ENCODE measurements at regions not wholly inside any gene's neighbourhood (a gene's known extent, or its start where the extent isn't known, plus 50 kb on each side); places are given as distances from the start of the nearest gene placed in this dataset.

DNA sequence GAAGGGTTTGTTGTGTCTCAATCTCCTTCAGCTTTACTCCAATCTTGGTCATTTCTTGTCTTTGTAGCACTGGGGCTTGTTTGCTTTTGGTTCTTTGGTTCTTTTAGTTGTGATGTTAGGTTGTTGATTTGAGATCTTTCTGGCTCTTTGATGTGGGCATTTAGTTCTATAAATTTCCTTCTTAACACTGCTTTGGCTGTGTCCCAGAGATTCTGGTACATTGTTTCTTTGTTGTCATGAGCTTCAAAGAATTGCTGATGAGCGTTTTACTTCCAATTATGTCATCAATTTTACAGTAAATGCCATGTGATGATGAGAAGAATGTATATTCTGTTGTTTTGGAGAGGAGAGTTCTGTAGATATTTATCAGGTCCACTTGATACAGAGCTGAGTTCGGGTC, 353.3 kb downstream of the MAN2A1 start:
- no peak for DNase-seq (ENCODE audit: low read depth in 1 of 2, low spot score in 1 of 2)
- no peaks in the 10 kb centered on the region for H3K27me3 ChIP-seq (ENCODE audit: insufficient read depth, poor library complexity, severe bottlenecking)
- no peak overlapping the region for H3K27ac ChIP-seq (replicated peaks)
- TF ChIP-seq POLR2AphosphoS5 (IDR thresholded peaks at IDR 0.05; ENCODE audit: low read depth) (no peak), GABPA (IDR thresholded peaks at IDR 0.05; ENCODE audit: low read depth) (no peak)
- H3K4me3 ChIP-seq (replicated peaks; ENCODE audit: insufficient read depth, low read length), result no peak overlapping the region

- no peak for DNase-seq (ENCODE audit: low read depth in 1 of 2, low spot score in 1 of 2)
- Histone ChIP-seq H3K27ac (replicated peaks) (no peak overlapping the region), H3K27me3 (ENCODE audit: insufficient read depth, poor library complexity, severe bottlenecking) (no peaks in the 10 kb centered on the region), H3K4me3 (replicated peaks; ENCODE audit: insufficient read depth, low read length) (no peak overlapping the region)
- TF ChIP-seq GABPA (IDR thresholded peaks at IDR 0.05; ENCODE audit: low read depth), result no peak
- TF ChIP-seq, protein P1, sequence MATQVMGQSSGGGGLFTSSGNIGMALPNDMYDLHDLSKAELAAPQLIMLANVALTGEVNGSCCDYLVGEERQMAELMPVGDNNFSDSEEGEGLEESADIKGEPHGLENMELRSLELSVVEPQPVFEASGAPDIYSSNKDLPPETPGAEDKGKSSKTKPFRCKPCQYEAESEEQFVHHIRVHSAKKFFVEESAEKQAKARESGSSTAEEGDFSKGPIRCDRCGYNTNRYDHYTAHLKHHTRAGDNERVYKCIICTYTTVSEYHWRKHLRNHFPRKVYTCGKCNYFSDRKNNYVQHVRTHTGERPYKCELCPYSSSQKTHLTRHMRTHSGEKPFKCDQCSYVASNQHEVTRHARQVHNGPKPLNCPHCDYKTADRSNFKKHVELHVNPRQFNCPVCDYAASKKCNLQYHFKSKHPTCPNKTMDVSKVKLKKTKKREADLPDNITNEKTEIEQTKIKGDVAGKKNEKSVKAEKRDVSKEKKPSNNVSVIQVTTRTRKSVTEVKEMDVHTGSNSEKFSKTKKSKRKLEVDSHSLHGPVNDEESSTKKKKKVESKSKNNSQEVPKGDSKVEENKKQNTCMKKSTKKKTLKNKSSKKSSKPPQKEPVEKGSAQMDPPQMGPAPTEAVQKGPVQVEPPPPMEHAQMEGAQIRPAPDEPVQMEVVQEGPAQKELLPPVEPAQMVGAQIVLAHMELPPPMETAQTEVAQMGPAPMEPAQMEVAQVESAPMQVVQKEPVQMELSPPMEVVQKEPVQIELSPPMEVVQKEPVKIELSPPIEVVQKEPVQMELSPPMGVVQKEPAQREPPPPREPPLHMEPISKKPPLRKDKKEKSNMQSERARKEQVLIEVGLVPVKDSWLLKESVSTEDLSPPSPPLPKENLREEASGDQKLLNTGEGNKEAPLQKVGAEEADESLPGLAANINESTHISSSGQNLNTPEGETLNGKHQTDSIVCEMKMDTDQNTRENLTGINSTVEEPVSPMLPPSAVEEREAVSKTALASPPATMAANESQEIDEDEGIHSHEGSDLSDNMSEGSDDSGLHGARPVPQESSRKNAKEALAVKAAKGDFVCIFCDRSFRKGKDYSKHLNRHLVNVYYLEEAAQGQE (IDR thresholded peaks at IDR 0.05; ENCODE audit: insufficient replicate concordance, low read depth), result no peak
Measured at GRCh38 chr5:110045158-110045557, 355.4 kb downstream of the MAN2A1 start.

GRCh38 chr5:110048491-110048890, 358.8 kb downstream of the MAN2A1 start:
- Histone ChIP-seq H3K27ac (replicated peaks) (no peak overlapping the region), H3K4me3 (replicated peaks; ENCODE audit: insufficient read depth, low read length) (no peak overlapping the region), H3K27me3 (ENCODE audit: insufficient read depth, poor library complexity, severe bottlenecking) (no peaks in the 10 kb centered on the region)
- no peak for DNase-seq (ENCODE audit: low read depth in 1 of 2, low spot score in 1 of 2)
- TF ChIP-seq GABPA (IDR thresholded peaks at IDR 0.05; ENCODE audit: low read depth), result no peak
- TF ChIP-seq, protein P1 (IDR thresholded peaks at IDR 0.05; ENCODE audit: insufficient replicate concordance, low read depth), result no peak
- no peak for TF ChIP-seq CTCF (IDR thresholded peaks at IDR 0.05; ENCODE audit: insufficient read depth, low read length)
- no peak for TF ChIP-seq SPI1 (IDR thresholded peaks at IDR 0.05; ENCODE audit: borderline replicate concordance, low read depth)
- TF ChIP-seq POLR2AphosphoS5 (IDR thresholded peaks at IDR 0.05; ENCODE audit: low read depth), result no peak

GRCh38 chr5:110049816-110050215, 360.1 kb downstream of the MAN2A1 start:
- TF ChIP-seq CTCF (IDR thresholded peaks at IDR 0.05; ENCODE audit: insufficient read depth, low read length) (no peak), SPI1 (IDR thresholded peaks at IDR 0.05; ENCODE audit: borderline replicate concordance, low read depth) (no peak), POLR2AphosphoS5 (IDR thresholded peaks at IDR 0.05; ENCODE audit: low read depth) (no peak), GABPA (IDR thresholded peaks at IDR 0.05; ENCODE audit: low read depth) (no peak)
- TF ChIP-seq, protein P1 (IDR thresholded peaks at IDR 0.05; ENCODE audit: insufficient replicate concordance, low read depth), result no peak
- no peak overlapping the region for H3K27ac ChIP-seq (replicated peaks)
- H3K27me3 ChIP-seq (ENCODE audit: insufficient read depth, poor library complexity, severe bottlenecking), result no peaks in the 10 kb centered on the region
- no peak overlapping the region for H3K4me3 ChIP-seq (replicated peaks; ENCODE audit: insufficient read depth, low read length)
- no peak for DNase-seq (ENCODE audit: low read depth in 1 of 2, low spot score in 1 of 2)
